Neural progenitor cell (in vitro differentiated cells): ENCODE measurements at regions not wholly inside any gene's neighbourhood (a gene's known extent, or its start where the extent isn't known, plus 50 kb on each side); places are given as distances from the start of the nearest gene placed in this dataset.

Source experiments
- EZH2 ChIP-seq: fragments of 200-600 bp; sonication (generic); IDR thresholded peaks from 2 replicates; pipeline ENCODE4 v1.6.1; 2017; ENCODE audit warnings: antibody characterized with exemption, mild to moderate bottlenecking, moderate library complexity
- EZH2phosphoT487 ChIP-seq: fragments of 200-600 bp; sonication (generic); IDR thresholded peaks from 2 replicates; pipeline ENCODE4 v1.6.1; 2017; ENCODE audit warnings: antibody characterized with exemption
- TF ChIP-seq, protein P1 (sequence below): fragments of 200-600 bp; sonication (generic); IDR thresholded peaks from 2 replicates; pipeline ENCODE4 v1.5.1; 2017; ENCODE audit warnings: antibody characterized with exemption, mild to moderate bottlenecking

DNA sequence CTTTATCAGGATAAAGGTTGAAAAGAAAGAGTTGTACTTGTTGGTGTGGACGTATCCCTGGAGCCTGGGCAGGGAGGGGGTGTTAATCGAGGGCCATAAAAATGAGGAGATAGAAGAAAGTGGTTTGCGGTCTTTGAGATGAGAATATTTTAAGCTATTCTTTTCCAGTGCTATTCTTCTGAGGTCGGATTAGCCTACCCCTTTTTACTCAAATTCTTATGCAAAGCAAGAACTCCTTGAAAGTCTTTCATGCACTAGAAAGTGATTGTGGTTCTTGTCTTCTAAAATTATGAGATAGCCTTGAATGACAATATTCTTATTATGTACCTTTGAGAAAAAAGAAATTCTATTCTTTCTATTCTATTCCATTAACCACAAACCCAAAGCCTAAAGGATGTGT lies 201.3 kb upstream of the SEMA3C start:
- TF ChIP-seq, protein P1, sequence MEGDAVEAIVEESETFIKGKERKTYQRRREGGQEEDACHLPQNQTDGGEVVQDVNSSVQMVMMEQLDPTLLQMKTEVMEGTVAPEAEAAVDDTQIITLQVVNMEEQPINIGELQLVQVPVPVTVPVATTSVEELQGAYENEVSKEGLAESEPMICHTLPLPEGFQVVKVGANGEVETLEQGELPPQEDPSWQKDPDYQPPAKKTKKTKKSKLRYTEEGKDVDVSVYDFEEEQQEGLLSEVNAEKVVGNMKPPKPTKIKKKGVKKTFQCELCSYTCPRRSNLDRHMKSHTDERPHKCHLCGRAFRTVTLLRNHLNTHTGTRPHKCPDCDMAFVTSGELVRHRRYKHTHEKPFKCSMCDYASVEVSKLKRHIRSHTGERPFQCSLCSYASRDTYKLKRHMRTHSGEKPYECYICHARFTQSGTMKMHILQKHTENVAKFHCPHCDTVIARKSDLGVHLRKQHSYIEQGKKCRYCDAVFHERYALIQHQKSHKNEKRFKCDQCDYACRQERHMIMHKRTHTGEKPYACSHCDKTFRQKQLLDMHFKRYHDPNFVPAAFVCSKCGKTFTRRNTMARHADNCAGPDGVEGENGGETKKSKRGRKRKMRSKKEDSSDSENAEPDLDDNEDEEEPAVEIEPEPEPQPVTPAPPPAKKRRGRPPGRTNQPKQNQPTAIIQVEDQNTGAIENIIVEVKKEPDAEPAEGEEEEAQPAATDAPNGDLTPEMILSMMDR: no peak
- no peak for TF ChIP-seq EZH2
- no peak for TF ChIP-seq EZH2phosphoT487
